ENCODE measurements at regions not wholly inside any gene's neighbourhood (a gene's known extent, or its start where the extent isn't known, plus 50 kb on each side); places are given as distances from the start of the nearest gene placed in this dataset.

GRCh38 chr18:26642440-26643348, 94.3 kb upstream of the KCTD1 start:
- TF ChIP-seq CTCF (IDR thresholded peaks at IDR 0.05): no peak
- no peak for TF ChIP-seq POLR2AphosphoS5 (IDR thresholded peaks at IDR 0.05)
